ENCODE measurements at regions not wholly inside any gene's neighbourhood (a gene's known extent, or its start where the extent isn't known, plus 50 kb on each side); places are given as distances from the start of the nearest gene placed in this dataset.
A peak's percentile ranks its signal among the peaks of the same experiment; 100 is the strongest.
"Not testable (repeated sequence)": the region's sequence is repeated elsewhere in the genome, so short reads cannot be mapped to it uniquely, and the experiment has no call there.

- peaks cover 10% of the 10 kb centered on the region for H3K27me3 Mint-ChIP-seq (ENCODE audit: unreplicated experiment)
- TF ChIP-seq CTCF (IDR thresholded peaks at IDR 0.05) = no peak
- H3K36me3 Mint-ChIP-seq (ENCODE audit: unreplicated experiment) = no peaks in the 10 kb centered on the region
- DNase-seq (ENCODE audit: extremely low spot score, unreplicated experiment) = no peak
- no peaks in the 10 kb centered on the region for H3K9me3 Mint-ChIP-seq (ENCODE audit: unreplicated experiment)
- H3K27ac Mint-ChIP-seq (ENCODE audit: unreplicated experiment) = no peak overlapping the region
- H3K4me1 Mint-ChIP-seq (ENCODE audit: unreplicated experiment) = no peaks in the 10 kb centered on the region
- H3K4me3 Mint-ChIP-seq (ENCODE audit: unreplicated experiment) = no peak overlapping the region
These were observed 127.6 kb upstream of the UNC5B start for GRCh38 chr10:71084818-71085126.

GRCh38 chr10:71085689-71086438, 126.5 kb upstream of the UNC5B start:
- no peak overlapping the region for H3K27ac Mint-ChIP-seq (ENCODE audit: unreplicated experiment)
- no peak overlapping the region for H3K4me3 Mint-ChIP-seq (ENCODE audit: unreplicated experiment)
- DNase-seq (ENCODE audit: extremely low spot score, unreplicated experiment) = peak; percentile 73
- H3K36me3 Mint-ChIP-seq (ENCODE audit: unreplicated experiment) = no peaks in the 10 kb centered on the region
- H3K4me1 Mint-ChIP-seq (ENCODE audit: unreplicated experiment) = no peaks in the 10 kb centered on the region
- no peak for TF ChIP-seq CTCF (IDR thresholded peaks at IDR 0.05)
- peaks cover 19% of the 10 kb centered on the region for H3K27me3 Mint-ChIP-seq (ENCODE audit: unreplicated experiment)
- no peaks in the 10 kb centered on the region for H3K9me3 Mint-ChIP-seq (ENCODE audit: unreplicated experiment)

GRCh38 chr10:71086439-71087080, 125.8 kb upstream of the UNC5B start:
- Mint-ChIP-seq H3K36me3 (ENCODE audit: unreplicated experiment) (no peaks in the 10 kb centered on the region), H3K4me3 (ENCODE audit: unreplicated experiment) (no peak overlapping the region), H3K4me1 (ENCODE audit: unreplicated experiment) (no peaks in the 10 kb centered on the region), H3K27ac (ENCODE audit: unreplicated experiment) (no peak overlapping the region), H3K9me3 (ENCODE audit: unreplicated experiment) (no peaks in the 10 kb centered on the region), H3K27me3 (ENCODE audit: unreplicated experiment) (peaks cover 24% of the 10 kb centered on the region)
- DNase-seq (ENCODE audit: extremely low spot score, unreplicated experiment) = peak; percentile 44
- no peak for TF ChIP-seq CTCF (IDR thresholded peaks at IDR 0.05)

GRCh38 chr10:71087622-71088021, 124.7 kb upstream of the UNC5B start:
- Mint-ChIP-seq H3K27me3 (ENCODE audit: unreplicated experiment) (peaks cover 22% of the 10 kb centered on the region), H3K36me3 (ENCODE audit: unreplicated experiment) (no peaks in the 10 kb centered on the region), H3K9me3 (ENCODE audit: unreplicated experiment) (no peaks in the 10 kb centered on the region), H3K4me3 (ENCODE audit: unreplicated experiment) (no peak overlapping the region), H3K4me1 (ENCODE audit: unreplicated experiment) (no peaks in the 10 kb centered on the region), H3K27ac (ENCODE audit: unreplicated experiment) (no peak overlapping the region)
- no peak for TF ChIP-seq CTCF (IDR thresholded peaks at IDR 0.05)
- peak; percentile 51 for DNase-seq (ENCODE audit: extremely low spot score, unreplicated experiment)

GRCh38 chr10:71088054-71088453, 124.3 kb upstream of the UNC5B start:
- DNase-seq (ENCODE audit: extremely low spot score, unreplicated experiment) = no peak
- Mint-ChIP-seq H3K27ac (ENCODE audit: unreplicated experiment) (no peak overlapping the region), H3K9me3 (ENCODE audit: unreplicated experiment) (no peaks in the 10 kb centered on the region), H3K27me3 (ENCODE audit: unreplicated experiment) (peaks cover 25% of the 10 kb centered on the region), H3K36me3 (ENCODE audit: unreplicated experiment) (no peaks in the 10 kb centered on the region), H3K4me1 (ENCODE audit: unreplicated experiment) (no peaks in the 10 kb centered on the region), H3K4me3 (ENCODE audit: unreplicated experiment) (no peak overlapping the region)
- no peak for TF ChIP-seq CTCF (IDR thresholded peaks at IDR 0.05)

- H3K4me3 Mint-ChIP-seq (ENCODE audit: unreplicated experiment); H3K9me3 Mint-ChIP-seq (ENCODE audit: unreplicated experiment); H3K27ac Mint-ChIP-seq (ENCODE audit: unreplicated experiment); DNase-seq (ENCODE audit: extremely low spot score, unreplicated experiment); H3K36me3 Mint-ChIP-seq (ENCODE audit: unreplicated experiment); H3K4me1 Mint-ChIP-seq (ENCODE audit: unreplicated experiment): not testable (repeated sequence)
- H3K27me3 Mint-ChIP-seq (ENCODE audit: unreplicated experiment) = peaks cover 24% of the 10 kb centered on the region
These were observed 123.8 kb upstream of the UNC5B start for GRCh38 chr10:71088578-71088977.

All from osteocyte (in vitro differentiated cells).